GM18499 (cell line): ENCODE measurements at regions not wholly inside any gene's neighbourhood (a gene's known extent, or its start where the extent isn't known, plus 50 kb on each side); places are given as distances from the start of the nearest gene placed in this dataset.

Source experiments
- ATAC-seq: cut with Tn5 transposase; IDR thresholded peaks from one replicate; pipeline ENCODE4 v1.9.1; 2021; ENCODE audit warnings: moderate number of reproducible peaks; ENCODE audit not compliant: insufficient read depth, unreplicated experiment

DNA sequence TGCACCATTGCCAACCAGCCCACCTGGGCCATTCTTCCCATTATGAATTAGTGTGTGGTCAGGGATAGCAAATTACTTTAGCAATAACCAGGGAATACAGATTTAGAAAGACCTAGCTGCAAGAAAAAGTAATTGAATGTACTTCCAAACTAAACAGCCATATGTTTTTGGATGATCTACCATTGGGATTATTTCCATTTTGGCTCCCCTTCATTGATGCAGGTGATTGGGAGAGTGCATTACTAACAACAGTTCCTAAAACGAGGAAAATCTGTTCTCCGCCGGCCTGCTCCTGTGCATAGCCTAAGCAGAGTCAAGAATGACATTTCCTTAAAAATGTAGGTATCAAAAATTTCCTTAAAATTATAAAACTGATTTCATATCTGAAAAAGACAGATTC is 58.5 kb downstream of the MAIP1 start:
- no peak for ATAC-seq

DNA sequence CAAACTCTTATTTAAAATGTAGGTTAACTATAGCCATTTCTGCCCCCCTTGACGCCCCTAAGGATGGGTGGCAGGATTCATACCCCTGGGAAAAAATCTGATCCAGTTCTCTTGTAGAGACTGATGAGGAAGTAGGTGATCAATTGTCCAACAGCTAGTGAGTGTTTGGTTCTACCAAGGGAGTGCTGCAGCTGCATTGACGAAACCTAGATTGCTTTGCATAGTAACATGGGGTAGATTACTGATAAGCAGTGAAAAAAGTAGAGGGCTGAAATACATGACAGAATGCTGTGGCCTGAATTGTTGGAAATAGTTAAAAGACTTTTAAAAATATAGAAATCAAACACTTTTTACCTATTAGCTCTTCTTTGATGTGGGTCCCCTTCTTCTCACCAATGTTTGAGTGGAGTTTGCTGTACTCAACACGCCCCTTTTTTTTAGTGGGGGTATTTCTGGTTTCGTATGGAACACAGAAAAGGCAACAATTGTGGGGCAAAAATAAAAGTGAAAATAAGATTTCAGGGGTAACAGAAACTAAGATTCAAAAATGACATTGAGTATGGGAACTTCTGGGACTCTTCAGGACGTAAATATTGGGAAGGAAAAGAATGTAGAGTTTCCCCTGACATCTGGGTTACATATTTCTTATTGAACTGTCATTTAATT is 66.2 kb downstream of the MAIP1 start:
- ATAC-seq, result no peak

DNA sequence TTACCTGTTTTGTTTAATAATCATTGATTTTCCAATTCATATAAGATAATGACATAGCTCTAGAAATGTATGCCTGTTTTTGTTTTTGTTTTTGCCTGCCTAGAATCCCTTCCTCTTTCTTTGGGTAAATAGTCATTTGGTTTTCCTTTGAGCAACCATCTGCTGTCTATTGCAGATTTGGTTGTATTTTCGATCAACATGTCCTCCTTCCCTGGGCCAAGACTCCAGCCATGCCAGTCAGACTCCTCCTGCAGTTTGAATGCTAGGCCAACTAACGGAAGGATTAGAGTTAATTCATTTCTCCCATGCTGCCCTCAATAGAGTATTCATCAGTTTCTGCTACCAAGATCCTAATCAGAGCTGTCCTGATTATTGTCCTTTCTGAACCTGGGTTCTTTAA is 67.1 kb downstream of the MAIP1 start:
- no peak for ATAC-seq

DNA sequence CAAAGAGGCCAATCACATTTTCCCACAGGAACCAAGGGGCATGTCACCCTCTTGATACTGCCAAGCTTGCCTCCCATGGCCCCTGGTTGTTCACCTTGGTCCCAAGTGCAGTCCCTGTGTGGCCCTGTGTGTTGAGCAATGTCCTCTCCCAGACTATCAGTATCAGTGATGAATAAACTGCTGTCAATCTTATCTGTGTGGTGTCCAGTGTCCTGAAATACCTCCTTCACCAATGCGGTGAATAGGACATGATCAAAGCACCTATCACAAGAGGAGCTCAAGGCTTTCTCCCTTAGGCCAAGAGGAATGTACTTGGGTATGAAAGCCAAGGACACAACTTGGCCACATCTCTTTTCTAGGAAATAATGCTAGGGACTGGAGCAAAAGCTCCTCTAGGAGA is 68.2 kb downstream of the MAIP1 start:
- no peak for ATAC-seq

DNA sequence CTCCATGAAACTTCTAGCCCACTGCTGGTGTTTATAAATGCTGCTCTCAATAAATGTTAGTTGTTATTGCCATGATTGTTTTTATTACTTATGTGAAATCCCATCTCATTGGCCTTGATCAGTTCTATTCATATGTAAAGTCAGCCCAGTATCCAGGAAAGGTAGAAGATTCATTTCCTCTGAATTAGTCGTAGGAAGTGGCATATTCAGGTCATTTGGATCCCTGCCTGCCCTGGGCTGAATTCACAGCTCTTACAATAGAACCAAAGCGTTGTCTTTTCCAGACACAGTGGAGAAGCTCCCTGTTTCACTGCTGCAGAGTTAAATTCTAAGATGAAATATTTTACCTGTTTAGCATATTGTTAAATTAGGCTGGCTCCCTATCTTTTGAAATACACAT is 70.3 kb downstream of the MAIP1 start:
- ATAC-seq, result no peak

DNA sequence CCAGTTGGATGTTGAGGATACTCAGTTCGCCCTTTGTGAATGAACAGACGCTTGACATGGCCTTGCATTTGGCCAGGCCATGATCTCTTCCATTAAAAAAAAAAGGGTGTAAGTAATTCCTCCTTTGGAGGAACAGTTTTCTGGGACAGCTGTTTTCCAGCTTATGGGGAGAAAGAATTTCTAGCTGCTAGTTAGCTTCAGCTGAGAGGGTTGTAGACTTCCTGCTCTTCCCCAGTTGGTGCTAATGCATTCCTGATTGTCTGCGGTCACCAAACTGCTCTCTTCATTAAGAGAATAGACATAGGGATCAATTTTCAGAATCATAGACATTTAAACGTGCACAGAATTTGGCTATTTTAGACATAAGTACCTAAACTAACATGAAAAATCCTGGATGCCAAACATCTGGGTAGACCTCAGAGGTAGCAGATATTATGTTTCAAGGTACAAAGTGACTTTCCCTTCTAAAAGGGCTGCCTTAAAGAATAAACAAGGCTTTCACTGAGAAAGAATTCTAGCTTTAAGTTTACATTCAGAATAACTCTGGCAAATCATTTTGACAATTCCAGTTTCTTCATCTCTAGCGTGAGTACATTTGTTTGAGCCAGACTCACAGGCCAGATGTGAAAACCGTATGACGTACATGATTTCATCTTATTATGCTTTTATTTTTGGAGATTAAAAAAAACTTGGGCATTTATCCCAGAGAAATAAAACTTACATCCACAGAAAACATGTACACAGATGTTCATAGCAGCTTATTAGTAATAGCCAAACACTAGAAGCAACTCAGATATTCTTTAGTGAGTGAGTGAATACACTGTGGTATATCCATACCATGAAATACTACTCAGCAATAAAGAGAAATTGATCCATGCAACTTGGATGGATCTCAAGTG is 71.2 kb downstream of the MAIP1 start:
- no peak for ATAC-seq

DNA sequence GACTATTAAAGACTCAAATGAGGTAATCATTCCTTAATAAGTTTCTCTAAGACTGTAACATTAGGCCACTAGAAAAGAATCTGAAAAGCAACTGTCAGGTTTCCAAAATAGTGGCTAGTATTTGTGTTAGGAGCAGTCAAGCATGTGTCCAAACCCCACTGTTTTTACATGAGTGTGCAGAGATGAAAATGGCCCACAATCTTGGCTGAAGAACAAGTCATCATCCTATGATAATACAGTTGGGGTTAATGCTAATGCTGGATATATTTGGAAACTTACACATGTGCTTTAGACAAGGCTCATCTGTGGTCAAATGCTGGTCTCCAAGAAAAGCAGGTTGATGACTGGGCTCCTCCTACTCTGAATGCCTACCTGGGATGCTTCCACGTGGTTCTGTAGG is 73.6 kb downstream of the MAIP1 start:
- no peak for ATAC-seq

DNA sequence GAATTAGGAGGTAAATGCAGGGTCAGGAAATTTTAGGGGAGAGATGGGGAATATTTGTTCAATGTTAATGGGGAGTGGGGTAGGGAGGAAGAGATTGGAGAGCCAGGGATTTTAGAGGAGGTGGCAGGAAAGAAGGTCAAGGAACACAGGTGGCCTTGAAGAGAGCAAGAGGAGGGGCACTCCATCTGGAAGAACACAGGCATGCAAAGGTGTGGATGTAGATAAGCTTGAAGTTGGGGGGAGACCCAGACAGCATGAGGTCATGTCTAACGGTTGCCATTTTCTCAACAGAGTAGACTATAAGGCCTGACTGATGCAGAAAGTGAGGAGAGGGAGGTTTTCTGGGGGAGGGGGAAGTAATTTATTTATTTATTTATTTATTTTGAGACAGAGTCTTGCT is 77.5 kb downstream of the MAIP1 start:
- no peak for ATAC-seq

DNA sequence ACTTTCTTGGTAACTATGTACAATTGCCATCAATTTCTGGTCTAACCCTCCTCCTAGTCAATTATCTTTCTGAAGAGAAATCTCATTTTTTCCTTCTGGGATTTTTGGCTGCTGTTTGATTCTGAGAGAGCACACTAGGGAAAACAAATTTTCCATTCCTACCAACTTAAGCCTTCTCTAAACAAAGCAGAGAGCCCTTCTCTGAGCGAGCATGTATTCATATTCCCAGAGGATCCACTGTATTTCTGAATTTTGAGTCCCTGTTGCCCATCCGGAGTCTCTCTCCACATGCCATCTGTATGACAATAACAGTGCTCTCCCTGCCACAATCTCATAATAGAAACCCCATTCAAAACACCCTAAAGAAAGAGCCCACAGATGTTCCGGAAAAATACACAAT is 78.5 kb downstream of the MAIP1 start:
- ATAC-seq, result no peak

DNA sequence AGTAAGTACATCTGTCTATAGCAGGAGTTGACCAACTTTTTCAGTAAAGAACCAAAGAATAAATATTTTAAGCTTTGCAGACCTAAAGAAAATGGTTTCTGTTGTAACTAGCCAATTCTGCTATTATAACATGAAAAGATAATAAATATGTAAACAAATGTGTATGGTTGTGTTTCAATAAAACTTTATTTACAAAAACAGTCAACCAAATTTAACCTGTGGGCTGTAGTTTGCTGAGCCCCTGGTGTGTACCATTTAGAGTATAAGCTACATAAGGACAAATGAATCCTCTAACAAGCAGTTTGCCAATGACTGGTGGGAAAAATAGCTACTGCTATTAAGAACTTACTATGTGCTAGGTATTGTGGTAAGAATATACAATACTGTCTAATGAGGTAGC is 79.4 kb downstream of the MAIP1 start:
- ATAC-seq, result no peak

DNA sequence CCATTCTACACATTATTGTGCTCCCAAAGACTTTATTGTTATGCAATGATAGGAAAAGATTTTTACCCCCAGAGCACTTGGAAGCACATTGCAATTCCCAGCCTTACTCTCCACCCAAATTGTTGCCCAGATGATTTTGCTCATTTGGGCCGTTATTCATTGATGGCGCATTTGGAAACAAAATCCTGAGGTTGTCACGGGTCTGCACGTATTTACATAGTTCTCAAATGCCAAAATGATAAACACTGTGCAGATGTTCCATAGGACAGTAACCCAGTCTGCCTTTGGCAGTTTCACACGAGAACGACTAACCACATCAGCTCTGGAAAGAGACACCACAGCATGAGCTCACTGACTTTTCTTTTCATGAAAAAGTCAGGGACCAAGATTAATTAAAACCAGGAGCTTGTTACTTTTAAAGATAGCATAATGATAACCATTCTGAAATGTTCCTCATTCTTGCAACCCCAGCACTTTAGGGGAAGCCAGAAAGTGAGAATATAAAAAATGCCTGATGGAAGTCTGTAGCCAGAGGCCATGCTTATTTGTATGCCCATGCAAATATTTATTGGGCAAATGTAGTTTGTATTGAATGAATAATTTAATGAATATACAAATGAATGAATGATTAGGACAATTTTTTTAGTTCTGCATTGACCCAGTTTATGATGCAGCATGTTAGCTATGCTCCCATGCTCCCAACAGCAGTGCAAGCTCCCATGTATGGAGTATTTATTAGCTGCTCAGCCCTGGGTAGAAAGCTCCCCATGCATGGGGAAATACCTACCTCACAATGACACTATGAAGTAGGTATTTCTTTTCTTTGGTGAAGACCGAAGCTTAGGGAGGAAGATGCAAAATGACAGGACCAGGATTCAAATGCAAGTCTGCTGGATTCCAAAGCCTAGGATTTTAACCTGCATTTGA is 84.6 kb downstream of the MAIP1 start:
- ATAC-seq, result no peak

DNA sequence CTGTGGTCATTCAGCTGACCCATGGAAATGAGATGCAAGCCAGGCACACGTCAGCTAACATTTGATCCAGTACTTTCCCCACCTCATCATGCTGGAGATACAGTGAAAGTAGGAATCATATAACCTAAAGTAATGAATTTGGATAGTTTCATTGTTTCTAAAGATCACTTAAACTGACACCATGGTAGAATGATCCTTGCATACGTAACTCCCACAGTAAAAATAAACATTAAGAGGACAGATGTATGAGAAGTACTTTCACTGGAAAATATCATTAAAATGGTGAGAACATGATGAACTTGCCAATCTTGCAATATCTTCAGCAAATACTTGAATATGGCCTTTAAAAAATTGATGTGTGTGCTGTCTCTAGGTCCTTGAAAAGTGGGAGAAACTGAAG is 85.4 kb downstream of the MAIP1 start:
- ATAC-seq, result no peak

DNA sequence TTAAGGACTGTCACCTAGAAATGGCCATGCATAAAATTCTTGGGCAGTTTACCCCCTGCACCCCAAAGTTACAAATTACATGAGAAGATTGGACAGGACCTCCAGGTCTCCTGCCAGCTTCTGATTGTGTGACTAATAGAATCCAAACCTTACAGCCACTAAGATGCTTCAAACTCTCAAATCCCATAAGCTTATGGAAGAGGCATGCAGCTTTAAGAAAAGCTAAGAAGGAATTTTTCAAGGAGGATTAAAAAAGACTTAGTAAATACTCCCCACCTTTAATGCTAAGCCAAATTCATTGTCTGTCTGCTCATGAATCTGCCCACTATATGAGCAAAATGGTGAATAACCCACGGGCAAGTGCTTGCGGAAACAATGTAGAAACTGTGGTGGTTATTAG is 86.3 kb downstream of the MAIP1 start:
- no peak for ATAC-seq

DNA sequence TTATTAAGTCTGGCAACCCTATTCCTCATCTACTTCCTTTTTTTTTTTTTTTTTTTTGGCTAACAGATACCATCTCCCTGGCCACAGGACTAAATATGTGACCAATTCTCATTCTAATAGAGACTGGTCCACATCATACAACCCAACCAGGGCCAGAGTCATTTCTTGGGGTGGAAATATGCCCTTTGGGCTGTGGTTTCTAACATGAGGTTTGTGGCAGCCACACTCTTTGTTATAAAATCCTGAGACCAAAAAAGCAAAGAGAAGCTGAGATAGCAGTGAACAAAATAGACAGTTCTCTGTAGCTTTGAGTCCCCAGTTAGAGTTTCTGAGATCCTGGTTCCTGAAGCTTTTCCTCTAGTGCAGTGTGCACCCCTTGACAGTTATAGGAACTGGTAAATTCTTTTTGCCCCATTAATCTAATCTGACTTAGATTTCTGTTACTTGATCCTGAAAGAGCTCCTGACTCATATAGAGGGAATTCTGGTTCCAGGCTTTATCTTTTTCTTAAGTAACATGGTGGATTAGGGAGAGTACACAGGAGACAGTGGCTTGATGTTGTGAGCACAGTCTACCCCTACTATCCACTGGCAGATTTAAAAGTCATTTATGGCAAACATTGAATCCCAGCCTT is 86.8 kb downstream of the MAIP1 start:
- ATAC-seq, result no peak

DNA sequence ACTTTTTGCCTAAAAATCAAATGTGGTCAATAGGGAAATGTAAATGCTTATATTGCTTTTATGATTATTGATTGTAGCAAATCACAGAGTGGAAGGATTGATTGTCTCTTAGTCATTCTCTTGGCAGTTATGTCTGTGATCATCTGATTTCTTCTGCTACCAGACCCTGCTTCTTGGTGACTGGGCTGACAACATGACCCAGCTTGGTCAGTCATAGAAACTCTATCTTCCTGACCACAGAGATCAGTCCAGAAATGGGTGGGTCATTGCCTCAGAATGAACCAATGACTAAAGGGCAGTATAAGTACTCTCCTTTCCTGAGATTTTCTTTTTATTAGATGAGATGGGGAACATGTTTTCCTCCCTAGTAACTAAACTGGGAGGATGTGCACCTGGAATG is 87.6 kb downstream of the MAIP1 start:
- no peak for ATAC-seq

DNA sequence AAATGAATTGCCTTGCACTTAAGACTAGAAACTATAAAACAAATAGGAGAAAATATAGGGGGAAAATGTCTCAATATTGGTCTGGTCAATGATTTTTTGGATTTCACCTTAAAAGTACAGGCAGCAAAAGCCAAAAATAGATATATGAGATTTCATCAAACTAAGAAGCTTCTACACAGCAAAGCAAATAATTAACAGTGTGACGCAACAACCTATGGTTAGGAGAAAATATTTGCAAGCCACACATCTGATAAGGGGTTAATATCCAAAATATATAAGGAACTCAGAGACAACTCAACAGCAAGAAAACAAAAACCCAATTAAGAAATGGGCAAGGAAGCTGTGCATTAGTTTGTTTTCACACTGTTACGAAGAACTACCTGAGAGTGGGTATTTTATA is 89.1 kb downstream of the MAIP1 start:
- no peak for ATAC-seq

DNA sequence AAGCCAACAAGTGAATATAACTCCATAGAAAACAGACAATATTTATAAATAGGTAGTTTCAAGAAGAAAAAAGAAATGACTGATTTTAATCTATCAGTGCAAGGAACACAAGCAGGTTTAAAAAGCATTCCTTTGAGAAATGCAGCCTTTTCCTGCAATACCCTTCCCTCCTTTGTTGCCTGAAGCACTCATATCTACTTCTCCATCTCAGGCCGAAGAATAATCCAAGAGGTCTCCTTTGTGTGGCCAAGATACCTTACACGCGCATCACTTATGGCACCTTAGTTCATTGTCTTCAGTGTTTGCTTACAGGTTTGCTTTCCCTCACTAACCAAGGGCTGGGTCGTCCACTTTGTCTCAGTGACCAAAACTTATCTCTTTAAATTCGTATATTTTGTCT is 93.0 kb downstream of the MAIP1 start:
- ATAC-seq, result no peak

DNA sequence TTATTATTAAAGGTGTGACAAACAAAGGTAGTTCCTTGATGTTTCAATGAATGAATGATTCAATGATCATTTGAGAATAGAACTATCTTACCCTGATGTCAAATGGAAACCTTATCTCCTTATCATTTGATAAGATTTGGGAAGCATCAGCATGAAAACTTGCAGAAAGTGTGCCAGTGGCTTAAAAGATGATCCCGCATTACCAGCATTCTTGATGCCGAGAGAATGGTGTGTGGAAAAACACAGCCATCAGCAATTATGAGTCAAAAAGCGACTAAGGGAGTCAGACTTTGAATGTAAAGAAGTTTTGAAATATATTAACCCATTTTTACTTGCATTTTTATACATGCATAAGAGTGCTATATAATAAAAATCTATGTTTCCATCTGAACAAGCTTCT is 93.7 kb downstream of the MAIP1 start:
- ATAC-seq, result no peak

DNA sequence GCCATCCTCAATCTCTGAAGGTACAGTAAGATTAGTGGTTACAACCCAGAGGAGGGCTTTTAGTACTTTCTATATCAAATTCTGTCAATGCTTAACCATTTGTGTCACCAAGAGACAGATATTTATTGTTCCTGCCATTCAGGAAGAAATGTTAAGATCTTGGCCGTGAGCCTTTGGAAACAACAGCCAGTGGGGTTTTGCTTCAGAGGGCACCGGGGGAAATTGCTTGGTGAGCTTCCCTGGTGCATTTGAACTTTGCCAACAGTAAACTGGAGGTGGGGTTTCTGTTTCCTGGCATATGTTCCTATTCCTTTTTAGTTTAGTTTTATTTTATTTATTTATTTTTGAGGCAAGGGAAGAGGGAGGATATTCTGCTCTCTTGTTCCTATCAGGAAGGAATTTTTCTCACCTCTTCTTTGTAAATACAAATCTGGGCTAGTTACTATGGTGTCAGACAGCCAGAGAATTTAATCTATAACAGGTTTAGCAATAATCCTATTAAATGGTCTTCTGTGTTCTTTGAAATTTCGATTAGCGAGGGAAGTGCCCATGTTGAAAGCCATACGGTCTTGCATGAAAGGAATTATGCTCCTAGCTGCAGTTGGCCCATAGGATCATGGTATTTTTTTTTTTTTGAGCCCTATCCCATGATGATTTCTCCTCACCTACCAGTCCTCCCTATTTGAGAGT is 95.7 kb downstream of the MAIP1 start:
- no peak for ATAC-seq

DNA sequence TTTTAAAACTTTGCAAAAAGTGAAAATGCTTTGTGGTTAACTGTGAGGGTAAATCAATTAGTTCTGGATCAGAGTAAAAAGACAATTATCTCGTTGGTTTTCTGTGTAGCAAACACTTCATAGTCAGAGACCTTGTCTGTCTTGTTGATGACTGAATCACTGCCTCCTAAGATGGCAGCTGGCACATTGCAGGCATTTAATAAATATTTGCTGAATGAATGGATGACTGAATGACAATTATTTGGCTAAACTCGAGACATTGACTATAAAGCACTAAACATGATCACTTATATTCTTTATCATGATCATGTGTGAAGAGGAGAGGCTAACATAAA is 96.2 kb downstream of the MAIP1 start:
- ATAC-seq, result no peak
